Body of pancreas (tissue), 4 donors: ENCODE measurements at regions not wholly inside any gene's neighbourhood (a gene's known extent, or its start where the extent isn't known, plus 50 kb on each side); places are given as distances from the start of the nearest gene placed in this dataset.

Source experiments
- ATAC-seq: fragments of 150-250 bp; one replicate; pipeline ENCODE4 v1.9.1; 2016
- DNase-seq, 4 donors: peaks; one replicate each; pipeline ENCODE4 v3.0.0-alpha.2; 2019
- H3K27ac ChIP-seq, 4 donors: fragments of 200-600 bp; sonication (generic); 1 replicate in 3 of 4; 2 replicates in 1 of 4; pipeline versions ENCODE4 v1.5.1 to v1.6.1; 2016 to 2019; ENCODE audit warnings: mild to moderate bottlenecking in 1 of 4, mixed read lengths in 1 of 4, moderate library complexity in 1 of 4
- H3K27me3 ChIP-seq, 2 donors: fragments of 200-600 bp; sonication (generic); one replicate each; pipeline ENCODE4 v1.6.0; 2016; ENCODE audit warnings: mild to moderate bottlenecking in 1 of 2
- H3K36me3 ChIP-seq, 2 donors: fragments of 200-600 bp; sonication (generic); replicated peaks in 1 of 2; 2 replicates each; pipeline ENCODE4 v1.5.1; 2016; ENCODE audit warnings: low read depth in 2 of 2; ENCODE audit not compliant: insufficient read depth in 1 of 2
- H3K4me1 ChIP-seq: fragments of 200-600 bp; sonication (generic); one replicate; pipeline ENCODE4 v1.6.0; 2016
- H3K4me3 ChIP-seq, 2 donors: fragments of 200-600 bp; sonication (generic); 1 replicate in 1 of 2; 2 replicates in 1 of 2; pipeline ENCODE4 v1.5.1; 2016 to 2019
- H3K9me3 ChIP-seq, 3 donors: fragments of 200-600 bp; sonication (generic); 1 replicate in 2 of 3; 2 replicates in 1 of 3; pipeline ENCODE4 v1.5.1; 2016
- POLR2A ChIP-seq, 3 donors: fragments of 450-650 bp; IDR thresholded peaks; one replicate each; pipeline ENCODE4 v1.6.1; 2016; ENCODE audit warnings: antibody characterized with exemption in 3 of 3, mild to moderate bottlenecking in 2 of 3
- WGBS, 2 donors: methylation state at CpG; one replicate each; pipeline ENCODE4 v1.1.5; 2017; 5-methylcytosine and 5-hydroxymethylcytosine counted together
- intact Hi-C: fragments of 100-400 bp; cut with DNase I; formaldehyde crosslinking; loops from one replicate; pipeline ENCODE4 v1.15.1; 2023
- TF ChIP-seq, protein P1 (sequence below), 7 experiments: fragments of 450-650 bp in 4 of 7; fragments of 200-600 bp in 3 of 7; sonication (generic) in 3 of 7; IDR thresholded peaks; one replicate each; pipeline ENCODE4 v1.5.1; 2016 to 2019; ENCODE audit warnings: antibody characterized with exemption in 7 of 7

GRCh38 chr22:49660321-49660720 is 167.4 kb downstream of the BRD1 start:
- no peaks in the 10 kb centered on the region for H3K9me3 ChIP-seq
- ATAC-seq (no peak), DNase-seq (peak in 1 of 4 donors; percentile 1)
- peaks cover 0 to 6% of the 10 kb centered on the region in 2 donors for H3K27me3 ChIP-seq
- intact Hi-C loops: no loop called here
- 55 to 70% methylated on average over 13 to 16 of the region's 16 CpGs for WGBS, 2 donors
- no peak overlapping the region for H3K27ac ChIP-seq
- H3K4me3 ChIP-seq: no peak overlapping the region
- H3K4me1 ChIP-seq: no peaks in the 10 kb centered on the region
- no peaks in the 10 kb centered on the region for H3K36me3 ChIP-seq
- TF ChIP-seq, protein P1, sequence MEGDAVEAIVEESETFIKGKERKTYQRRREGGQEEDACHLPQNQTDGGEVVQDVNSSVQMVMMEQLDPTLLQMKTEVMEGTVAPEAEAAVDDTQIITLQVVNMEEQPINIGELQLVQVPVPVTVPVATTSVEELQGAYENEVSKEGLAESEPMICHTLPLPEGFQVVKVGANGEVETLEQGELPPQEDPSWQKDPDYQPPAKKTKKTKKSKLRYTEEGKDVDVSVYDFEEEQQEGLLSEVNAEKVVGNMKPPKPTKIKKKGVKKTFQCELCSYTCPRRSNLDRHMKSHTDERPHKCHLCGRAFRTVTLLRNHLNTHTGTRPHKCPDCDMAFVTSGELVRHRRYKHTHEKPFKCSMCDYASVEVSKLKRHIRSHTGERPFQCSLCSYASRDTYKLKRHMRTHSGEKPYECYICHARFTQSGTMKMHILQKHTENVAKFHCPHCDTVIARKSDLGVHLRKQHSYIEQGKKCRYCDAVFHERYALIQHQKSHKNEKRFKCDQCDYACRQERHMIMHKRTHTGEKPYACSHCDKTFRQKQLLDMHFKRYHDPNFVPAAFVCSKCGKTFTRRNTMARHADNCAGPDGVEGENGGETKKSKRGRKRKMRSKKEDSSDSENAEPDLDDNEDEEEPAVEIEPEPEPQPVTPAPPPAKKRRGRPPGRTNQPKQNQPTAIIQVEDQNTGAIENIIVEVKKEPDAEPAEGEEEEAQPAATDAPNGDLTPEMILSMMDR (IDR thresholded peaks at IDR 0.05): no peak
- TF ChIP-seq POLR2A (IDR thresholded peaks at IDR 0.05): no peak

DNA sequence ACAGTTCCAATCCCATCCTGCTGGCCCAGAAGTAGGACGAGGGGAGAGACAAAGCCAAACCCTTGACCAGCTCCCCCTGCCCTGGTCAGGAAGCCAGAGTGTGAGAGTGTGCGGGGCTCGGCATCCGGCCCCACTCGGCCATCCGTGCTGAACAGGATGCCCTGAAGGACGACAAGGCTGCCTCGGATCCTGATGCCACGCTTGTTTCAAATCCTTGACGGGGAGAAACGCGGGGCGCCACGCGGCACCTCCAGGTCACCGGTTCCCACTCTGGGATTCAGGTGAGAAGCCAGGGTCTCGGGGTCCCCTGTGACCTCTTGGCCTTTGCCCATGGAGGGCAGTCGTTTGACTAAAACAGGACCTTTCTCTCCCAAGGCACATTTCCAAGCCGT is 167.8 kb downstream of the BRD1 start:
- intact Hi-C loops: no loop called here
- Histone ChIP-seq H3K4me3 (no peak overlapping the region), H3K27ac (peak overlapping the region in 2 of 4 donors; percentile 7 to 8), H3K9me3 (no peaks in the 10 kb centered on the region), H3K27me3 (peaks cover 0 to 6% of the 10 kb centered on the region in 2 donors), H3K4me1 (no peaks in the 10 kb centered on the region), H3K36me3 (no peaks in the 10 kb centered on the region)
- WGBS, 2 donors: 65 to 67% methylated on average over 10 to 19 of the region's 19 CpGs
- no peak for ATAC-seq
- TF ChIP-seq, protein P1 (IDR thresholded peaks at IDR 0.05): no peak
- TF ChIP-seq POLR2A (IDR thresholded peaks at IDR 0.05): no peak
- DNase-seq: peak in 1 of 4 donors; percentile 6

DNA sequence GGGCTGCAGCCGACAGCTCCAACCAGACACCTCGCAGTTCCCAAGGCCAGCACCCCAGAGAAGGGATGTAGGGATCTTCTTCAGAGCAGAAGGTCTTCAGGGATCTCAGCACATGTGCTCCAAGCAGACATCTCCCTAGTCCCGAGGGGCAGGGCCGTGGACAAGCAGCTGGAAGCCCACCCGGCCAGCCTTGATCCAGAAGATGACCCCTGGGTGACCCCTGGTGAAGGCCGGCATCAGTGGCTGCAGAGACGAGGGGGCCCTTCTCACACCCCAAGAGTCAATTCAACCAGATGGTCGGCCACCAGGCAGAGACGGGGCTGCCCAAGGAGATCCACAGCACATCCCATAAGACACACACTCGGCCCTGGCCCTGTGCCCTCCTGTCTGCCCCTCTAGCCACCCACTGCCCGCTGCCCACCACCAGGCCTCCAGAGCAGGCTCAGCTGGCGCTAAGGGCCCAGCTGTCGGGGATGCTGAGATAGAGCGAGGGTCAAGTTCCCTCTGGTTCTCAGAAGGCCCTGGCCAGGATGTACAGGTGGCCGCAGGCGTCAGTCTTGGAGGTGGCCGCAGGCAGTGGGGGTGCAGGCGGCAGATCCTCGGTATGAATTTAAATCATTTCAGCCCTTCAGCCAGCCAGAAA is 168.3 kb downstream of the BRD1 start:
- H3K4me3 ChIP-seq: no peak overlapping the region
- no peaks in the 10 kb centered on the region for H3K9me3 ChIP-seq
- intact Hi-C loops: no loop called here
- H3K27ac ChIP-seq: peak overlapping the region in 2 of 4 donors; percentile 7 to 8
- WGBS, 2 donors: 60 to 77% methylated on average over 9 to 19 of the region's 19 CpGs
- peak in 1 of 4 donors; percentile 9 for DNase-seq
- no peak for ATAC-seq
- H3K4me1 ChIP-seq: no peaks in the 10 kb centered on the region
- peaks cover 0 to 6% of the 10 kb centered on the region in 2 donors for H3K27me3 ChIP-seq
- TF ChIP-seq, protein P1 (IDR thresholded peaks at IDR 0.05): no peak
- no peak for TF ChIP-seq POLR2A (IDR thresholded peaks at IDR 0.05)
- H3K36me3 ChIP-seq: no peaks in the 10 kb centered on the region

DNA sequence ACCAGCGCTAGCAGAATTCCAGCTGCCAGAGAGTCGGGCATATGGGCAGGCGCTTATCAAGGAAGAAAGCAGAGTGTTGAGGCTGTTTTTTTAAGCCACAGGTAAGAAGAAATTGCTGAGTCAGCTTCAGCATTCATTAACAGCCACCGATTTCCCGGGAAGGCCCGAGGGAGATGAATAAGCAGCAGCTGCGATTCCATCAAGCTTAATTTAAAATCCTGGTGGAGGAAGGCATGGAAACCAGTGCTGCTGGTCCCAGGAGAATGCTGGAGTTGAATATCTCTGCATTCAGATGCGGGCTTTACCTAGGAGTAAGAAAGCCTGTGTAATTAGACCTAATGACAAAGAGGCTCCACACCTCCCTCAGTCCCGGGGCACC is 168.8 kb downstream of the BRD1 start:
- Histone ChIP-seq H3K4me3 (no peak overlapping the region), H3K27me3 (peaks cover 0 to 6% of the 10 kb centered on the region in 2 donors), H3K36me3 (no peaks in the 10 kb centered on the region), H3K27ac (no peak overlapping the region), H3K9me3 (no peaks in the 10 kb centered on the region), H3K4me1 (no peaks in the 10 kb centered on the region)
- no peak for TF ChIP-seq POLR2A (IDR thresholded peaks at IDR 0.05)
- intact Hi-C loops: no loop called here
- DNase-seq (peak in 1 of 4 donors; percentile 1), ATAC-seq (no peak)
- 16 to 27% methylated on average over 9 of the region's 9 CpGs for WGBS, 2 donors

DNA sequence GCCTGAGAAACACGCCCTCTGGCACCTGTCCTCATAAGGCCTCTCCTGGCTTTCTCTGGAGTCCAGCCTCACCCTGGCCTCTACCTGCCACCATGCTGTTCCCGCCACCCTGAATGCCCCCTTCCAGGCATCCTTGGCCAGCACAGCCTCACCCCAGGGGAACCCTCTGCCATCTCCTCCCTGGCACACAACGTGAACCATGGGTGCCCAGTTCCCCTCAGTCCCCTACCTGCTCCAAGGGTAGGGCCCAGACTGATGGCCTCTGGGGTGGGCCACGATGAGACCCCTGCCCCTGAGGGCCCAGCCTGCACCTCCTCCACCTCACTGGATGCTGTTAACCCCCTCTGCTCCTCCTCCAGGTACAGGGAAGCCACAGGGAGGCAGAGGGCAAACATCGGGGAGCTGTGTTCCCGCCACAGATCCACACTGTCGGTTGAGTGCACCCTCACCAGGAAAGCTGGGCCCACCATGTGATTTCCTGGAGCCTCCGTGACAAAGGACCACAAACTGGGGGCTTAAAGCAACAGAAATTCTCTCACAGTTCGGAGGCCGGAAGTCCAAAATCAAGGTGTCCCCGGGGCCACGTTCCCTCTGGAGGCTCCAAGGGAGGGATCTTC is 169.6 kb downstream of the BRD1 start:
- Histone ChIP-seq H3K4me3 (no peak overlapping the region), H3K27ac (peak overlapping the region in 2 of 4 donors; percentile 34 to 47), H3K27me3 (peaks cover 0 to 6% of the 10 kb centered on the region in 2 donors), H3K36me3 (no peaks in the 10 kb centered on the region), H3K4me1 (no peaks in the 10 kb centered on the region), H3K9me3 (no peaks in the 10 kb centered on the region)
- peak; percentile 3 for ATAC-seq
- TF ChIP-seq, protein P1 (IDR thresholded peaks at IDR 0.05): no peak
- TF ChIP-seq POLR2A (IDR thresholded peaks at IDR 0.05): no peak
- intact Hi-C loops: no loop called here
- DNase-seq: no peak
- WGBS, 2 donors: 61 to 70% methylated on average over 10 to 12 of the region's 12 CpGs
